BE2C (cell line): ENCODE measurements at regions not wholly inside any gene's neighbourhood (a gene's known extent, or its start where the extent isn't known, plus 50 kb on each side); places are given as distances from the start of the nearest gene placed in this dataset.

Experiments
- DNase-seq: peaks from one replicate; pipeline ENCODE4 v3.0.0-alpha.2; 2020
- H3K27me3 ChIP-seq: fragments of 250-450 bp; sonication (Bioruptor Pico); 2 replicates; pipeline ENCODE4 v1.5.1; 2020; ENCODE audit warnings: mild to moderate bottlenecking
- H3K36me3 ChIP-seq: fragments of 250-450 bp; sonication (Bioruptor Pico); 2 replicates; pipeline ENCODE4 v1.5.1; 2020; ENCODE audit warnings: mild to moderate bottlenecking
- H3K4me1 ChIP-seq: fragments of 250-450 bp; sonication (Bioruptor Pico); 2 replicates; pipeline ENCODE4 v1.5.1; 2020
- H3K4me3 ChIP-seq: 2 replicates; pipeline ENCODE4 v1.5.1; 2011; ENCODE audit warnings: low read depth, low read length
- H3K9me3 ChIP-seq: fragments of 250-450 bp; sonication (Bioruptor Pico); 2 replicates; pipeline ENCODE4 v1.5.1; 2020
- CTCF ChIP-seq: IDR thresholded peaks from 2 replicates; pipeline ENCODE4 v1.5.1; 2012; ENCODE audit warnings: mild to moderate bottlenecking, low read depth, low read length

GRCh38 chr10:3631701-3632330, 153.2 kb downstream of the KLF6 start:
- H3K4me3 ChIP-seq: no peak overlapping the region
- no peaks in the 10 kb centered on the region for H3K4me1 ChIP-seq
- DNase-seq: no peak
- H3K9me3 ChIP-seq: no peaks in the 10 kb centered on the region
- H3K36me3 ChIP-seq: no peaks in the 10 kb centered on the region
- TF ChIP-seq CTCF: no peak
- H3K27me3 ChIP-seq: no peaks in the 10 kb centered on the region

GRCh38 chr10:3631291-3631690, 153.7 kb downstream of the KLF6 start:
- Histone ChIP-seq H3K27me3 (no peaks in the 10 kb centered on the region), H3K36me3 (no peaks in the 10 kb centered on the region), H3K9me3 (no peaks in the 10 kb centered on the region), H3K4me3 (no peak overlapping the region), H3K4me1 (no peaks in the 10 kb centered on the region)
- no peak for TF ChIP-seq CTCF
- no peak for DNase-seq

GRCh38 chr10:3625959-3626751, 158.9 kb downstream of the KLF6 start:
- H3K4me1 ChIP-seq: no peaks in the 10 kb centered on the region
- no peaks in the 10 kb centered on the region for H3K27me3 ChIP-seq
- DNase-seq: no peak
- H3K9me3 ChIP-seq: no peaks in the 10 kb centered on the region
- no peak overlapping the region for H3K4me3 ChIP-seq
- H3K36me3 ChIP-seq: no peaks in the 10 kb centered on the region
- TF ChIP-seq CTCF: no peak

- no peak for DNase-seq
- H3K9me3 ChIP-seq: no peaks in the 10 kb centered on the region
- H3K4me1 ChIP-seq: no peaks in the 10 kb centered on the region
- TF ChIP-seq CTCF: no peak
- no peaks in the 10 kb centered on the region for H3K36me3 ChIP-seq
- H3K4me3 ChIP-seq: no peak overlapping the region
- H3K27me3 ChIP-seq: no peaks in the 10 kb centered on the region
Measured at GRCh38 chr10:3624367-3624766, 160.6 kb downstream of the KLF6 start.

- Histone ChIP-seq H3K9me3 (no peaks in the 10 kb centered on the region), H3K4me1 (no peaks in the 10 kb centered on the region), H3K36me3 (no peaks in the 10 kb centered on the region), H3K4me3 (no peak overlapping the region), H3K27me3 (no peaks in the 10 kb centered on the region)
- TF ChIP-seq CTCF: no peak
- DNase-seq: no peak
Measured at GRCh38 chr10:3623746-3624145, 161.3 kb downstream of the KLF6 start.
